ENCODE measurements at regions not wholly inside any gene's neighbourhood (a gene's known extent, or its start where the extent isn't known, plus 50 kb on each side); places are given as distances from the start of the nearest gene placed in this dataset.

DNA sequence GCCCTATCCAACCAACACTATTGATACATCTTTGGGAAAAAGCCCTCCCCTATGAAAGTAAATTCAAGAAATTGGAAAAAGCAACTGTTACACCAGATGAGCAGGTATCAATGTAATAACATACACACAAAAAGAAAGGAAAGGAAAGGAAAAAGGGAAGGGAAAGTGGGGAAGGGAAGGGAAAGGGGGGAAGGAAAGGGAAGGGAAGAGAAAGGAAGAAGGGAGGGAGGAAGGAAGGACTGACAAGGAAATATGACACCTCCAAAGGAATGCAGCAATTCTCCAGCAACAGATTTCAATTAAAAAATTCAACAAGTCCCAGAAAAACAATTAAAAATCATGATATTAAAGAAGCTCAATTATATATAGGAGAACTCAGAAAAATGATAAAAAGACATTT lies 176.9 kb upstream of the OPRM1 start:
- TF ChIP-seq, protein P1, sequence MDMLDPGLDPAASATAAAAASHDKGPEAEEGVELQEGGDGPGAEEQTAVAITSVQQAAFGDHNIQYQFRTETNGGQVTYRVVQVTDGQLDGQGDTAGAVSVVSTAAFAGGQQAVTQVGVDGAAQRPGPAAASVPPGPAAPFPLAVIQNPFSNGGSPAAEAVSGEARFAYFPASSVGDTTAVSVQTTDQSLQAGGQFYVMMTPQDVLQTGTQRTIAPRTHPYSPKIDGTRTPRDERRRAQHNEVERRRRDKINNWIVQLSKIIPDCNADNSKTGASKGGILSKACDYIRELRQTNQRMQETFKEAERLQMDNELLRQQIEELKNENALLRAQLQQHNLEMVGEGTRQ (IDR thresholded peaks at IDR 0.05; ENCODE audit: low read depth, low read length), result no peak
- TF ChIP-seq, protein P2, sequence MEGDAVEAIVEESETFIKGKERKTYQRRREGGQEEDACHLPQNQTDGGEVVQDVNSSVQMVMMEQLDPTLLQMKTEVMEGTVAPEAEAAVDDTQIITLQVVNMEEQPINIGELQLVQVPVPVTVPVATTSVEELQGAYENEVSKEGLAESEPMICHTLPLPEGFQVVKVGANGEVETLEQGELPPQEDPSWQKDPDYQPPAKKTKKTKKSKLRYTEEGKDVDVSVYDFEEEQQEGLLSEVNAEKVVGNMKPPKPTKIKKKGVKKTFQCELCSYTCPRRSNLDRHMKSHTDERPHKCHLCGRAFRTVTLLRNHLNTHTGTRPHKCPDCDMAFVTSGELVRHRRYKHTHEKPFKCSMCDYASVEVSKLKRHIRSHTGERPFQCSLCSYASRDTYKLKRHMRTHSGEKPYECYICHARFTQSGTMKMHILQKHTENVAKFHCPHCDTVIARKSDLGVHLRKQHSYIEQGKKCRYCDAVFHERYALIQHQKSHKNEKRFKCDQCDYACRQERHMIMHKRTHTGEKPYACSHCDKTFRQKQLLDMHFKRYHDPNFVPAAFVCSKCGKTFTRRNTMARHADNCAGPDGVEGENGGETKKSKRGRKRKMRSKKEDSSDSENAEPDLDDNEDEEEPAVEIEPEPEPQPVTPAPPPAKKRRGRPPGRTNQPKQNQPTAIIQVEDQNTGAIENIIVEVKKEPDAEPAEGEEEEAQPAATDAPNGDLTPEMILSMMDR (conservative IDR thresholded peaks at IDR 0.05; ENCODE audit: low read depth, low read length), result no peak
- TF ChIP-seq POLR2A (IDR thresholded peaks at IDR 0.05; ENCODE audit: low read depth, low read length) (no peak), SMC3 (IDR thresholded peaks at IDR 0.05; ENCODE audit: low read depth, low read length) (no peak), MXI1 (IDR thresholded peaks at IDR 0.05; ENCODE audit: borderline replicate concordance, low read depth, low read length) (no peak), MAFK (IDR thresholded peaks at IDR 0.05; ENCODE audit: low read depth, low read length) (no peak), BHLHE40 (IDR thresholded peaks at IDR 0.05; ENCODE audit: low read depth, low read length) (no peak)
